Erythroblast (primary cell): ENCODE measurements at regions not wholly inside any gene's neighbourhood (a gene's known extent, or its start where the extent isn't known, plus 50 kb on each side); places are given as distances from the start of the nearest gene placed in this dataset.

Source experiments
- GATA1 ChIP-seq: IDR thresholded peaks from 2 replicates; pipeline ENCODE4 v1.6.1; 2011; ENCODE audit warnings: low read depth, mild to moderate bottlenecking, control low read depth, low read length, moderate library complexity
- POLR2A ChIP-seq: IDR thresholded peaks from 2 replicates; pipeline ENCODE4 v1.6.1; 2011; ENCODE audit warnings: mild to moderate bottlenecking, low read length

DNA sequence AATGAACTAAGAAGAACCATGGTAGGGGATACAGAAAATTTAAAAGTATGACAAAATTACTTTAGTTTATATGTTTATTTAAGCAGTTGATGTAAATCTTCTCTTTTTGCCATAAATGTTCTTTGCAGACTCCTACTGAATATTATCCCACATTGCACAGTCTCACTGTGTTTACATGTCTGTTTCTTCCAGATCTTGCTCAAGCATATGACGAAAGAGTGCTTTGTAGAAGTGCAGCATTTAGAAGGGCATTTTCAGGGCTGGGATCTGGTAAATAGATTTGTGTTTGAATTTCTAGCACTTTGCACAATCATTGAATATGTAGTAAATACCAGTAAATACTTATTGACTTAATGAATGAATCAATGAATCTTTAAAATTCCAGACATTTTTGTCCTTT is 152.0 kb upstream of the EPHA7 start:
- TF ChIP-seq POLR2A (no peak), GATA1 (no peak)
